ENCODE measurements at regions not wholly inside any gene's neighbourhood (a gene's known extent, or its start where the extent isn't known, plus 50 kb on each side); places are given as distances from the start of the nearest gene placed in this dataset.
"Not testable (repeated sequence)": the region's sequence is repeated elsewhere in the genome, so short reads cannot be mapped to it uniquely, and the experiment has no call there.

DNA sequence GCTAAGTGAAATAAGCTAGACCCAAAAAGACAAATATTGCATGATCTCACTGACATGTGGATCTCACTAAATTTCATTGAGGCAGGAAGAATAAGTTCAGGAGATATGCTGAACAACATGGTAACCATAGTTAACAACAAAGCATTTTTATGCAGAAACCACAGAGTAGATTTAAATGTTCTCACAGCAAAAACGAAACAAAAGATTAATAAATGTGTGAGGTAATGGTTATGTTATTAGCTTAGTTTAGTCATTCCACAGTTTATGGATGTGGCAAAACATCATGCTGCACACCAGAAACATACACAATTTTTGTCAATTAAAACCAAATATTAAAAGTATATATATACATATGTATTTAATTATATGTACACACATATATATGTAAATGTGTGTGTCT lies 765.8 kb downstream of the SLITRK5 start:
- no peak for DNase-seq

DNA sequence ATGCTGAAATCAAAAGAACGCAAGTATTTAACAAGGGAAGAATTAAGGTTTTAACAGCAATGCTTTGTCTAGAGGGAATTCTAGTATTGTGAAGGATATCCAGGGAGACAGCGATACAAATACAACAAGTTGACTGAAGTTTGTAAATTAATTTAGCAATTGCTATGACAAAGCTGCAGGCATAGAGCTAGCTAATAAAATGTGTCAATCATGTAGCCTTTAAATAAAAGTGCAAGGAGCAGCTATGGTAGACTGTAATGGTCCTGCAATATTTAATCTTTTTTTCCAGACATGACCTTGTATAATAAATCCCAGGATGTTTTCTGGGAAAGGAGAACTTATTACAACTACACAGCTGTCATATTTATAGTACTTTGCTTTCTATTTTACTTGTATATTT lies 779.3 kb downstream of the SLITRK5 start:
- DNase-seq = no peak

DNA sequence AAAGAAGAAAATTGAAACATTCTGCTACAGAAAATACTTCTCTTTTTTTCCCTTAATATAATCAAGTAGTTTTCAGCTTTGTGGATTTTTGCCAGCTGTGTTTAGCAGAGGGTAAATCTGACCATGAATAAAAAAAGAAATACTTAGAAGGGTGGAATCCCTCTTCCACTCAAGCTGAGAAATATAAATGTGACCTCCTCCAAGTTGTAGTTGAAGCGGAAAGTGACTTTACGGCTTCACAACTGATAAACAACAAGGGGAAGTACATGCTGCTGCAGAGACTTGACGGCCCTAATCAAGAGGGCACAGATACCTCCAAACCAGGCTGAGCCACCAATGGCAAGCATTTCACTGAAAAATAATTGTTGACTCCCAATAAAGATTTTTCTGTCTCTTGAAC lies 785.0 kb downstream of the SLITRK5 start:
- DNase-seq = no peak

DNA sequence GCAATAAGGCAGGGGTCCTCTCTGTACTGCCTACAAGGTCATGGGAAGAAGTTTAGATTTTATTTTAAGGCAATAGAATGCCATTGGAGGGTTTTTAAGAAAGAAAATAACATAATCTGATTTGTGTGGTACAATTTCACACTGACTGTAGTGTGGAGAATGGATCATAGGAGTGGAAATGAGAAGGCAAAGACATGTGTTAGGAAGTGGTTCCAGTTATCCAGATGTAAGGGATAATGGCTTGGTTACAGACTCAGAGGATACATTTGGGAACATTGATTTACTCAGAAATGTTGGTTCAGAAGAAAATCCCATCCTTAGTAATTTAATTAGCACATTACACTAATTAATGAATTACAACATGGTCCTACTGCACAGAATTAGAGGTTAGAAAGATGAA lies 788.2 kb downstream of the SLITRK5 start:
- no peak for DNase-seq

DNA sequence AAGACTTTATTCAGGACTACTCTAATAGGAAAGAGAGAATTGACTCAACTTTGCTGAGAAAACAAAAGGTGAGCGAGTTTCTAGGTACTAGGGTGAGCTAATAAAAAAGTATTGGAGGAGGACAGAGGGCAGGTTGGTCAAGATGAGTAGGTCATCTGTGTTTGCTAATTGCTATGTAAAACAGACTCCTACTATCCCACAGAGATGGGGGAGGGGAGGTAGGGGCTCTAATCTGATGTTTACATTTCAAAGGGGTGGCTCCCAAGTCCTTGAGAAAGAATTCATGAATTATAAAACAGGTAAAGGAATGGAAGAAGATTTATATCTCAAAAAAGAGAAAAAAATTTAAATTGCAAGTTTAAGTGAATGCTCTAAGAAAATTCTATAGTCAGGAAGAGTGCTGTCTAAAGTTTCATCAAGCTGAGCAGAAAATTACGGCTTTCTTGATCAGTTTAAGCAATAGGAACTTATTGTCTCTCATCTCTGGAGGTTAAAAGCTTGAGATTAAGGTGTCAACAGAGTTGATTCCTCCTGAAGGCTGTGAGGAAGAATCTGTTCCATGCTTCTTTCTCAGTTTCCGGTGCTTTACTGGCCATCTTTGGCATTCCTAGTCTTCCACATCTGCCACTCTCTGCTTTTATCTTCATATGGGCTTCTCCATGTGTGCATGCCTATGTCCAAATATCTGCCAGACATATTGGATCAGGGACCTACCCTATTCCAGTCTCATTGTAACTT lies 790.3 kb downstream of the SLITRK5 start:
- no peak for DNase-seq

DNA sequence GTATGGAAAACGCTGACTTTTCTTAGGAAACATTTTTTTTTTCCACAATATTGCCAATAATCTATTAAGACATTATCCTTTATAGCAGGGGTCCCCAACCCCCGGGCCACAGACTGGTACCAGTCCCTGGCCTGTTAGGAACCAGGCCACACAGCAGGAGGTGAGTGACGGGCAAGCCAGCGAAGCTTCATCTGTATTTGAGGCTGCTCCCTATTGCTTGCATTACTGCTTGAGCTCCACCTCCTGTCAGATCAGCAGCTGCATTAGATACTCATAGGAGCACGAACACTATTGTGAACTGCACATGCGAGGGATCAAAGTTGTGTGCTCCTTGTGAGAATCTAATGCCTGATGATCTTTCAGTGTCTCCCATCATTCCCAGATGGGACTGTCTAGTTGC lies 793.7 kb downstream of the SLITRK5 start:
- DNase-seq = no peak

DNA sequence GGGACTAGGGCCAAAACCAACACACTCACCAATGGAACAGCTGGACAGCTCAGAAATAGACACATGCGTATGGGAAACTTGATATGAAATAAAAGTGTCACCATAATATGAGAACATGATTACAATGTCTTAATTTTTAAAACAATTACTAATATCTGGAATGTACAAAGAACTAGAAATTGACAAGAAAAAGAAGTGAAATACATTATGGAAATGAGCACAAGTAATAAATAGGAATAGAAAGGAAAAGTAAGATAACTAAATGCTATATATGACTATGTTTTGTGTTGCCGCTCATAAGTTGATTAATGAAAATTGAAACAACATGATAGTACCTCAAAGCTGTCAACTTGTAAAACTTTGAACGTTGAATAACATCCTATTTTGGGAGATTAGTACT lies 801.1 kb downstream of the SLITRK5 start:
- DNase-seq = no peak

DNA sequence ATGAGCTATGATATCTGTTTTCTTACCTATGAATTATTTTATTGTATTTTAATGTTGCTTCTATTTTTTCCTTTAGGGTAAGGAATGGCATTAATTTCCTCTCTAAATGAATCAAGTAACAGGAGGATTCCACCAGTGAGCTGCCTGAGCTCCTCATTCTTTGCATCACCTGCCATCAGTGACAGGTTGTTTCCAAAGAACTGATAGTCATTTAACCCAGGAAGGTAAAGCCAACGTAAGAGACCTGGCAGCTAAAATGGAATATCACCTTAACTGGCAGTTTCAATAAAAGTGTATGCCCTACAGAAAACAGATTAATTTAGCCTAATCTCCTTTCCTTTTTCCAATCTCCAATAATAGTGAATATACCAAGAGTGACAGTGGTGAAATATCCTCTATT lies 812.0 kb downstream of the SLITRK5 start:
- no peak for DNase-seq

DNA sequence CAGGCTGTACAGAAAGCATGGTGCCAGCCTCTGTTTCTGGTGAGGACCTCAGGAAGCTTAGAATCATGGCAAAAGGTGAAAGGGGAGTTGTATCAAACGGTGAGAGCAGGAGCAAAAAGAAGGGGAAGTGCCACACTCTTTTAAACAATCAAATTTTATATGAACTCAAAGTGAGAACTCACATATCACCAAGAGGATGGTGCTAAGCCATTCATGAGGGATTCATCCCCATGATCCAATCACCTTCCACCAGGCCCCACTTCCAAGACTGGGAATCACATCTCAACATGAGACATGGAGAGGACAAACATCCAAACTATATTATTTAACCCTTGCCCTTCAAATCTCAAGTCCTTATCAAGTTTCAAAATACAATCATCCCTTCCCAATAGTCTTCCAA lies 836.7 kb downstream of the SLITRK5 start:
- no peak for DNase-seq

DNA sequence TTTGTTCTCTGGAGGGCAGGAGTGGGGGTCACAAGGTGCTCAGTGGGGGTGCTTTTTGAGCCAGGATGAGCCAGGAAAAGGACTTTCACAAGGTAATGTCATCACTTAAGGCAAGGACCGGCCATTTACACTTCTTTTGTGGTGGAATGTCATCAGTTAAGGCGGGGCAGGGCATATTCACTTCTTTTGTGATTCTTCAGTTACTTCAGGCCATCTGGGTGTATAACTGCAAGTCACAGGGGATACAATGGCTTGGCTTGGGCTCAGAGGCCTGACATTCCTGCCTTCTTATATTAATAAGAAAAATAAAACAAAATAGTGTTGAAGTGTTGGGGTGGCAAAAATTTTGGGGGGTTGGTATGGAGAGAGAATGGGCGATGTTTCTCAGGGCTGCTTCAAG lies 841.8 kb downstream of the SLITRK5 start:
- DNase-seq = not testable (repeated sequence)

DNA sequence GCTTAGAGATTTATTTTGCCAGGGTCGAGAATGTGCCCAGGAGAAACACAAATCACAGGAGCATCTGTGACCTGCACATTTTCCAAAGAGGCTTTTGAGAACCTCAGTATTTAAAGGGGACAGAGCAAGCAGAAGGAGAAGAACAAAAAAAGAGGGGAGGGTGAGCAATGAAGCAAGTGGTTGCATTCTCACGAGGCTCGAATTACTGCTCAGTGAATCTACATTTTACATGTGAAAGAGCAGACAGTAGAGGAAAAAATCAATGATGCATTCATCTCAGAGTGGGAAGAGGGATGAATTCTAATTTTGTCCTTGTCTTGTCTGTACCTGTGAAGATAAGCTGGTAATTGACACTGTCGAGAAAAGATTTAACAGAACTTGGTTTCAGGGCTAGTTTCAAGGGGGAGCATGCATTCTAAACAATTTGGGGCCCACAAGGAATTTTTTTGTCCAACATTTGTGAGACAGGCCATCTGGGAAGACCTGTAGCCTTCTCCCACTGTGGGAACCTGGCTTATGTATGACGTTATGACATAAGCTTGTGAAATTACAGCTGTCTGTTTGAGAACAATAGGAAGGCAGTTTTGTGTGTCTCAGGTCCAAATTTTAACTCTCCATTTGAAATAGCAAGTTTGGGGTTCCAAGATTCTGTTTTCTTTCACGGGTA lies 855.1 kb downstream of the SLITRK5 start:
- DNase-seq = no peak

DNA sequence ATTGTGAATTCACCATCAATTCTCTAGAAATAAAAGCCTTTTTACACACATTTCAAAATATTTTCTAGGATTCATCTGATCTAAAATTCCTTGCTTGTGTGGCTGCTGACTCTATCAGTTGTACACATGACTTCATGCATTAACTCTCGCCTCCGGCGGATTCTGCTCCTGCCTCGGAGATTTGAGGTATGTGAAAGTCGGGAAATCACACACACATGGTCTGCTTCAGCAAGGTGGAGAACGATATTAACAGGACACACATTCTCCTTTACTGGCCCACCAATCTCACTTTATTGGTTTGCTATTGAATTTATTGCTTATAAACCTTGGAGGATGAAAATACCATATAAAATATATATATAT lies 855.7 kb downstream of the SLITRK5 start:
- DNase-seq = no peak

DNA sequence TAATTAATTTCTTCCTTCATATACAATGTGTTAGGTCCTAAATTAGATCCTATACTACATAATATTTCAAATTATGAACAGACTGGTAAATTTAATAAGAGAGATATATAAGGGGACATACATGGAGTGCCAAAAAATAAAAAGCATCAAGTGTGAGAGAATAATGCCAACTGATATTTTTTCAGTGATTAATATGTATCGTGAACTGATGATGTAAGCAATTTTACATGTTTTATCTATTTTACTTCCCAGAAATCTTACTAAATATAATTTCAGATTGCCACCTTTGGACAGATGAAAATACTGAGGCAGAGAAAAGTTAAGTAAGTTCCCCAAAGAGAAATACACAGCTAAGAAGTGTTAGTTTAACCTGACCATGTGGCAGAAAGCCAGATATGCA lies 870.8 kb downstream of the SLITRK5 start:
- no peak for DNase-seq

DNA sequence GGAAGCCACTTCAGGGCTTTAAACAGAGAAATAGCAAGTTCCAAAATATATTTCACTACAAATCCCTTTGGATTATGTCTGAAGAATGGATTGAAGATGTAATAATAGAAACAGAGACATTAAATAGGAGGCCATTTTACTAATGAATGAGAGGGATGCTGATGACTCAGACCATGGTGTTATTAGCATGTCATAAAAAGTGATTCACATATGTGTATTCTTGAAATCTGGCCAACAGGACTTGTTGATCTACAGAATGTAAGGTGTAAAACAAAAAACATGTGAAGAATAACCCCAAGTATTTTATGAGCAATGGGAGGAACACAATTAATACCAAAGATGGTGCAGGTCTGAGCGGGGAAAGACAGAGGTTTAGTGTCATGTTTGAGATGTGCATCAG lies 873.7 kb downstream of the SLITRK5 start:
- no peak for DNase-seq

DNA sequence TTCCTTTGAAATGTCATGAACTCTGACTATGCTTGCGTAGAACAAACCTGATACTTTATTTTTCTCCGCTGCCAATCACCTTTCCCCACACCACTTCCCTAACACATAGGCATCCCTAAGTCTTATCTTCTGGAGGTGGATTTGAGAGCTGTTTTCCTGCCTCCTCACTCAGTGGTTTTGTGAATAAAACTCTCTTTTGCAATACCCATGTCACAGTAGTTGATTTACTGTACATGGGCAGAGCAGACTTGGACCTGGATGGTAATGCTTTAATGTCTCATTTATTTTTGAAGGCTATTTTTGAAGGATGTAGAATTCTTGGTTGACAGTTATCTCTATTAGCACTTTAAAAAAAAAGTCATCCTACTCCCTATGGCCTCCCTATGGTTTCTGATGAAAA lies 881.8 kb downstream of the SLITRK5 start:
- DNase-seq = no peak

DNA sequence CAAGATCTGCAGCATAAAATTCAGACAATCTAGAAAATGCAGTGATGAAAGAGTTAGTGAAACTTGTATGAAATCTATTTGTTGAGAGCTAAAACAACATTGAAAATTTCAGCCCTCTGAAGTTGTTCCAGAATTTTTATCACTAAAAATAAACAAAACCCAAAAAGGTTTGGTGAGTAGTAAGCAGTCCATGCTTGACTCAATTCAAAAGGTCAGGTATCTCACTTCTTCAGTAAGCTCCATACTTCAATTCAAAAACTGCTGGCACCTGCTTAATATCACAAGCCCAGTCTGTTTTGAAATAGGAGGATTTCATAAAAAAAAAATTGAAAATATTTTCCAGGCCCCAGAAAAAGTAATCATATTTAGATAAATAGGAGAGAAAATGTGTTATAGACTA lies 894.4 kb downstream of the SLITRK5 start:
- no peak for DNase-seq

DNA sequence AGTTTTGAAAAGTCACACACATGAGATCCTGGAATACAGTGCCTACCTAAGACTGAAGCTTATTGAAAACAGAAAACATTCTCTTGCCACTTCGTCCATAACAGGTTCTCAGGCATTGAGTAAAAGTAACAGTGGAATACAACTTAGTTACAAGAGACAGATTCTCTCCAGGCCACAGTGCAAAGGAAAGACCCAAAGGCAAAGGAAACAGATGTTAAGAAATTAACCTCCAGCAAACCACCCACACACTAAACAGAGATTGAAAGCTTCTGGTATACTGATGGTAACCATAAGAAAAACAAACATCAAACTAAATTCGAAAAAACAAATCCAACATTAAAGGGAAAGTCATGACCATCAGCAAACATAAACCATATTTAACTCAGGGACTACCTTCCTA lies 914.7 kb downstream of the SLITRK5 start:
- DNase-seq = no peak

DNA sequence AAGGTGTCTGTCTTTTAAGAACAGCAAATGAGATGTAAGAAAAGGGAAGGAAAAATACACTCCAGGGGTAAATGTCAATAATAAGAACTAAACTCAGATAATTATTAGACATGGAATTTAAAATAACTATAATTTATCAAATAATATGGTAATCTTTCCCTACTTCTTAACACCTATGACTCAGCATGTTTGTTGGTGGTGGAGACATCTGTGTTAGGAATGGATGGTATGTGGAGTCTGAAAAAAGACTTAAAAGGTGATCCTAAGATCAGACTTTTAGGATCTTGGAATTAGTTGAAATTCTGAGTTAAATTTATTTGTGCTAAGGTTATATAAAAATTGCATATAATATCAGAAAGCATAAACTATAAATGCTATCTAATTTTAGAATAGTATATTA lies 915.1 kb downstream of the SLITRK5 start:
- no peak for DNase-seq

DNA sequence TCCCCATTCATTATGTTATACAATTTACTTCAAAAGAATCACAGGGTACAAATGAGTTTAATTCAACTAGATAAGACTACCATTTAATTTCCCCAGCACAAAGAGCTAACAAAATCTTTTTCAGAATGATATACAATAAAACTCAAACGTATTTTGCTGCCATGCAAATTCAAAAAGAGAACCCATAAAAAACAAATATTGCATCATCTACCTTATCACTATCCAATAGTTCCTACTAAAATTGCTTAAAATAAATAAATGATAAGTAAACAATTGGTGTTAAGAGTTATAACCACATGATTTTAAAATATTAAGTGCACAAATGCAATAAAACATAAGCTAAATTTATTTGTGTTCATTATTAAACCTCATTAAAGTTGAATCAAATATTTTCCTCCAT lies 919.4 kb downstream of the SLITRK5 start:
- DNase-seq = no peak

DNA sequence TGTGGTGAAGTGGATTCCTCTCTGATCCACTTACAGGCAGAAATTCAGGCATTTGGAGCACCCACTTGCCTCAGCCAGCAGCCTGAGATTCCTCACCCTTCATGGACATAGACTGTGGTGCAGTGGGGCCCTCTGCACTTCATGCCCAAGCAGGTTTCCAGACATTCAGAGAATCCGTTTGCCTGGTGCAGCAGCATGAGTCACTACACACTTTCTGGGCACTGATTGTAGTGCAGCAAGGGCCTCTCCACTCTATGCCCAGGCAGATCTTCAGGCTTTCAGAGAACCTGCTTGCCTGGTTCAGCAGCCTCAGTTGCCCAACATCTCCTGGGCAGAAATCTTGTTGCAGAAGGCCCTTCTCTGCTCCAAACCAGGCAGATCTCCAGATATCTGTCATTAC lies 920.9 kb downstream of the SLITRK5 start:
- DNase-seq = no peak

DNA sequence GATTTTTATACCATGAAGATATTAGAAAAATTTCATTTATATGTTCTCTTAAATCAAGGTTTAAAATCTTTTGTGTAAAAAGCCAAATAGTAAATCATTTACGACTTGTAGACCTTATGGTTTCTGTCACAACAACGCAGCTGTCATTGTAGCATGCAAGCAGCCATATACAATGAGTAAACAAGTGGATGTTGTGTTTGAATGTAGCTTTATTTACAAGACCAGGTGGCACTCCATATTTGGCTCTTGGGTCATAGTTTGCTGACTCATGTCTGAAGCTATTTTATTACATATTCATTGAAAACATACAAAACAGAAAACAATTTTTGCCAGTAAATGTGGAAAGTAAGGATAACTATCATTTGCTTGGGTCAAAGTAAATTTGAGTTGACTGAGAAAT lies 930.8 kb downstream of the SLITRK5 start:
- DNase-seq = no peak

DNA sequence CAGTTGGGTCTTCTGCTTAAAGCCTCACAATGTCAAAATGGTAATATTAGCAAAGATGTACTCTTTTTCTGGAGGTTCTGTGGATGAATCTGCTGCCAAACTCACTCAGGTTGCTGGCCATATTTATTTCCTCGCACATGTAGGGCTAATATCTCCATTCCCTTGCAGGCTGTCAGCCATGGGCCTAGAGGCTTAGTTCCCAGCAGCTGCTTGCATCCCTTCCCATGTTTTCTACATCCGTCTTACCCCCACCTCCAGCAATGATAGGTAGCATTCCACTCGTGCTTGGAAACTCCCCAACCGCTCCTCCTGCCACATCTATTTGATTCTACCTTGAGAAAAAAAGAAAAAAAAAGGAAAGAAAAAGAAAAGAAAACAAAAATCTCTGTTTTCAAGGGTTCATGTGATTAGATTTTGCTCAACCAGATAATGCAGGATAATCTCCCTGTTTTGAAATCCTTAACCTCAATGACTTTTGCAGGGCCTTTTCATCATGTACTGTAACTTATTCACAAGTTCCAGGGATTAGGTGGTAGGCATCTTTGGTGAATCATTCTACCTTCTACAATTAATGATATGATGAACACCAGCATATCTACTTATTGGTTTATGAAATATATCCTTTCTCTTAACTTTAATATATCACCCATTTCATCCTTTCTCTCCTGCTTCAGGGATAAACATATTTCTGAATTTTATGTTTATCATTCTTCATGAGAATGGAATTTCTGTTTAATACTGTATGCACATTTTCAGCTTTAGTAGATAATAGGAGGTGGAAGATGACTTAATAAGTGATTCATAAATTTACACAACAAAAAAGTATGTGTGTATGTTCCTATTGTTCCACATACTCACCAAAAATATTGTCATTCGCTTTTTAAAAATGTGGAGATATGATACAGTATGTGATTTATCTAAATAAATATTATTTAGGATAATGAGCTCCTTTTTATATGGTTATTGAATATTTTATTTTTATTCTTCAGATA lies 931.9 kb downstream of the SLITRK5 start:
- DNase-seq = no peak

DNA sequence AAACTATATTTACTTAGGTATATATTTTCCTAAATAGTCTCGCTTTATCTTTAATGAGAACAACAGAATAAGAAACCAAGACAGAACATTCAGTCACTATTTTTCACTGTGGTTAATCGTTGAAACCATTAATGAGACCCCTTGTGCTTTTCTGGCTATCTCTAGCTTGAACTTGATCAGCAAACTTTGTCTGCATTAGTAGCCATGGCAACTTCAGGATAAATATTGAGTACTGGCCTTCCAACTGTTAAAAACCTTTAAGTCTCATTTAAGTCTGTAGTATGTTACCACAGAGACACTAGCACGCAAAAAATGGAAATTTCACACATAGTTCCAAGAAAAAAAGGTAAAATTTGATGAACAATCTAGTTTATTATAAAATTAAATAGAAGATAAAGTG lies 946.0 kb downstream of the SLITRK5 start:
- no peak for DNase-seq

All from activated CD4-positive, alpha-beta T cell treated with anti-CD3 and anti-CD28 coated beads for 48 hours (primary cell).